CD4-positive, alpha-beta T cell (primary cell): ENCODE measurements at regions not wholly inside any gene's neighbourhood (a gene's known extent, or its start where the extent isn't known, plus 50 kb on each side); places are given as distances from the start of the nearest gene placed in this dataset.

Source experiments
- ATAC-seq: fragments of 200-7000 bp; cut with Tn5 transposase; one replicate; pipeline ENCODE4 v1.10.0; 2022; ENCODE audit warnings: mild to moderate bottlenecking; ENCODE audit not compliant: poor library complexity
- CTCF ChIA-PET: fragments of 350-600 bp; sonication (Branson Sonifier 250); formaldehyde crosslinking; loops from one replicate; lab custom pipeline; 2021; ENCODE audit warnings: antibody characterized with exemption, inconsistent platforms; lab: Charles Lee
- POLR2A ChIA-PET: fragments of 350-600 bp; sonication (Branson Sonifier 250); formaldehyde crosslinking; loops from one replicate; lab custom pipeline; 2021; ENCODE audit warnings: antibody characterized with exemption, inconsistent platforms; lab: Charles Lee
- DNase-seq, 14 experiments: peaks; one replicate each; pipeline ENCODE4 v3.0.0-alpha.2; 2013 to 2020; ENCODE audit warnings: mixed read lengths in 2 of 14
- H3K27ac ChIP-seq, 2 donors: one replicate each; pipeline versions ENCODE4 v1.5.1 to v1.7.0; 2013; ENCODE audit warnings: low read length in 2 of 2, low read depth in 1 of 2, mild to moderate bottlenecking in 1 of 2
- H3K27me3 ChIP-seq, 2 experiments: 1 replicate in 1 of 2; 2 replicates in 1 of 2; pipeline versions ENCODE4 v1.6.1 to v1.7.0; 2013; ENCODE audit warnings: low read length in 2 of 2, control low read depth in 1 of 2, mild to moderate bottlenecking in 1 of 2, moderate library complexity in 1 of 2; ENCODE audit not compliant: insufficient read depth in 2 of 2, control insufficient read depth in 1 of 2
- H3K36me3 ChIP-seq: one replicate; pipeline ENCODE4 v1.6.1; 2013; ENCODE audit warnings: low read length, control low read depth; ENCODE audit not compliant: insufficient read depth
- H3K4me1 ChIP-seq: one replicate; pipeline ENCODE4 v1.6.1; 2013; ENCODE audit warnings: low read length, control low read depth; ENCODE audit not compliant: insufficient read depth
- H3K4me3 ChIP-seq: one replicate; pipeline ENCODE4 v1.5.1; 2013; ENCODE audit warnings: mild to moderate bottlenecking, low read length, moderate library complexity
- H3K9me3 ChIP-seq, 2 experiments: 1 replicate in 1 of 2; 2 replicates in 1 of 2; pipeline versions ENCODE4 v1.6.1 to v1.7.0; 2013; ENCODE audit warnings: low read length in 2 of 2, mild to moderate bottlenecking in 2 of 2, control low read depth in 1 of 2, moderate library complexity in 1 of 2; ENCODE audit not compliant: control insufficient read depth in 1 of 2, insufficient read depth in 1 of 2
- H3K27ac Mint-ChIP-seq: one replicate; pipeline ENCODE4 v1.8.0; 2020; ENCODE audit warnings: mixed read lengths
- H3K27me3 Mint-ChIP-seq: one replicate; pipeline ENCODE4 v1.8.0; 2021; ENCODE audit warnings: mixed read lengths
- H3K36me3 Mint-ChIP-seq: one replicate; pipeline ENCODE4 v1.8.0; 2021; ENCODE audit warnings: low read depth, mixed read lengths
- H3K4me1 Mint-ChIP-seq: one replicate; pipeline ENCODE4 v1.8.0; 2021; ENCODE audit warnings: low read depth, mixed read lengths
- H3K4me3 Mint-ChIP-seq: one replicate; pipeline ENCODE4 v1.8.0; 2020; ENCODE audit warnings: mild to moderate bottlenecking, mixed read lengths
- H3K9me3 Mint-ChIP-seq: one replicate; pipeline ENCODE4 v1.8.0; 2020; ENCODE audit warnings: mixed read lengths
- intact Hi-C, 2 experiments: fragments of 100-400 bp; cut with DNase I in 1 of 2; cut with micrococcal nuclease in 1 of 2; formaldehyde crosslinking; loops; one replicate each; pipeline versions ENCODE4 v1.15.1 to v1.9.0; 2023 to 2025; cut with DNase I, micrococcal nuclease
- TF ChIP-seq, protein P1 (sequence below): fragments of 200-600 bp; IDR thresholded peaks from one replicate; pipeline ENCODE4 v1.8.0; 2022; ENCODE audit warnings: antibody characterized with exemption, mild to moderate bottlenecking

DNA sequence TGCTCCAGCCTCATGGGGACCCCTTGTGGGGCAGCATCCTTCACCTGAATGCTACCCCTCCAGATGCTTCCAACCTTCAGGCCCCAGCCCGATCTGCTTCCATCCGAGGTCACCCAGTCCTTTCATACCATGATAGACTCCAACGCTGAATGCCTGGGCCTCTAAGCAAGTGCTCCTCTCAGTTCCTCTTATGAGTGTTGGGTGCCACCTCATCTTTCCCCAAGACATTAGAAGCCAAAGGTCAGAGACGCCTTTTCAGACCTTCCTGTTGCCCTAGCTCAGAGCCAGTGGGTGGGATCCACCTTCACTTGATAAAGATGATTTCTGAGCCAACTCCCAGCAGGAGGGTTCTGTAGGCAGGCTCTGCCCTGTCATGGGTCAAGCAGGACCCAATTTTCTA lies 174.5 kb upstream of the MGAT5 start:
- no peaks in the 10 kb centered on the region for H3K4me1 ChIP-seq
- no peak for ATAC-seq
- no peak overlapping the region for H3K4me3 ChIP-seq
- H3K9me3 ChIP-seq = peaks cover 0 to 7% of the 10 kb centered on the region in 2 experiments
- Mint-ChIP-seq H3K27ac (no peak overlapping the region), H3K27me3 (peaks cover 13% of the 10 kb centered on the region), H3K36me3 (no peaks in the 10 kb centered on the region), H3K4me1 (no peaks in the 10 kb centered on the region), H3K9me3 (no peaks in the 10 kb centered on the region), H3K4me3 (no peak overlapping the region)
- no peak for DNase-seq
- intact Hi-C loops = no loop called here
- peaks cover 0 to 3% of the 10 kb centered on the region in 2 experiments for H3K27me3 ChIP-seq
- no peaks in the 10 kb centered on the region for H3K36me3 ChIP-seq
- POLR2A ChIA-PET = interaction anchor here (0.6 kb wide), 1 partner anchor 9 kb away, joined by 3 read pairs; no protein-coding TSS in a partner anchor
- CTCF ChIA-PET = no interaction called here
- H3K27ac ChIP-seq = no peak overlapping the region
- TF ChIP-seq, protein P1, sequence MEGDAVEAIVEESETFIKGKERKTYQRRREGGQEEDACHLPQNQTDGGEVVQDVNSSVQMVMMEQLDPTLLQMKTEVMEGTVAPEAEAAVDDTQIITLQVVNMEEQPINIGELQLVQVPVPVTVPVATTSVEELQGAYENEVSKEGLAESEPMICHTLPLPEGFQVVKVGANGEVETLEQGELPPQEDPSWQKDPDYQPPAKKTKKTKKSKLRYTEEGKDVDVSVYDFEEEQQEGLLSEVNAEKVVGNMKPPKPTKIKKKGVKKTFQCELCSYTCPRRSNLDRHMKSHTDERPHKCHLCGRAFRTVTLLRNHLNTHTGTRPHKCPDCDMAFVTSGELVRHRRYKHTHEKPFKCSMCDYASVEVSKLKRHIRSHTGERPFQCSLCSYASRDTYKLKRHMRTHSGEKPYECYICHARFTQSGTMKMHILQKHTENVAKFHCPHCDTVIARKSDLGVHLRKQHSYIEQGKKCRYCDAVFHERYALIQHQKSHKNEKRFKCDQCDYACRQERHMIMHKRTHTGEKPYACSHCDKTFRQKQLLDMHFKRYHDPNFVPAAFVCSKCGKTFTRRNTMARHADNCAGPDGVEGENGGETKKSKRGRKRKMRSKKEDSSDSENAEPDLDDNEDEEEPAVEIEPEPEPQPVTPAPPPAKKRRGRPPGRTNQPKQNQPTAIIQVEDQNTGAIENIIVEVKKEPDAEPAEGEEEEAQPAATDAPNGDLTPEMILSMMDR = no peak

DNA sequence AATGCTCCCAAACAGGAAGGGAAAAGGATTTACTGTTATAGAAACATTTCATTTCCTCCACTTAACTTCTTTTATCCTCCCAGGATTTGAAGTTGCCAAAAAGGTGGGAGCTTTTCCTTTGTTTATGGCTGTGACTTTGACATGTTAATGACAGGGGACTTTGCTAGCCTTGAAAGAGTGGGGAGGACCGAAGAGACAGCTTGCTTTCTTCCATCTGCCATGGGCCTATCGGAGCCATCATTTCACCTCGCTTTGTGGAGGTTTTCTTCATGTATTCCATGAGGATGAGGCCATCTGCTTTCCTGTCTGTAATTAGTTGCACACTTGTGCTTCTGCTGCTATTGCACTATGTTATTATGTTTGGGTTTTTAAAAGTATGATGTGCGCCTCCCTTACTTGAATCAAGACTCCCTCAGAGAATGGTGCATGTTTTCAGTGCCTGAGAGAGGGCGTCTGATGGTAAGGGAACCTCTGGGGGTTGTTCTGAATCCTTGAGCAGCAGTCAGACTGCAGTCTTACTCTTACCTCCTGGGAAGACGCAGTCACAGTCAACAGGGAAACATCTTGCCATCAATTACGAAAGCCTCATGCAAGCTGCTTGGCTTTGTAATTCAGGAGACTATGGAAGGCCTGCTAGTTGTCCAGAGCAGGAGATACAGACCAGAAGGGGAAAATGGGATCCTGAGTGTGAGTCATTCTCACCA lies 173.3 kb upstream of the MGAT5 start:
- Mint-ChIP-seq H3K36me3 (no peaks in the 10 kb centered on the region), H3K9me3 (no peaks in the 10 kb centered on the region), H3K27ac (no peak overlapping the region), H3K4me1 (no peaks in the 10 kb centered on the region), H3K4me3 (no peak overlapping the region), H3K27me3 (peaks cover 9% of the 10 kb centered on the region)
- H3K4me3 ChIP-seq = no peak overlapping the region
- H3K27ac ChIP-seq = no peak overlapping the region
- no peaks in the 10 kb centered on the region for H3K4me1 ChIP-seq
- no peak for DNase-seq
- ChIA-PET POLR2A (no interaction called here), CTCF (no interaction called here)
- ATAC-seq = no peak
- peaks cover 0 to 3% of the 10 kb centered on the region in 2 experiments for H3K27me3 ChIP-seq
- peaks cover 0 to 7% of the 10 kb centered on the region in 2 experiments for H3K9me3 ChIP-seq
- TF ChIP-seq, protein P1 = no peak
- H3K36me3 ChIP-seq = no peaks in the 10 kb centered on the region
- intact Hi-C loops = no loop called here

DNA sequence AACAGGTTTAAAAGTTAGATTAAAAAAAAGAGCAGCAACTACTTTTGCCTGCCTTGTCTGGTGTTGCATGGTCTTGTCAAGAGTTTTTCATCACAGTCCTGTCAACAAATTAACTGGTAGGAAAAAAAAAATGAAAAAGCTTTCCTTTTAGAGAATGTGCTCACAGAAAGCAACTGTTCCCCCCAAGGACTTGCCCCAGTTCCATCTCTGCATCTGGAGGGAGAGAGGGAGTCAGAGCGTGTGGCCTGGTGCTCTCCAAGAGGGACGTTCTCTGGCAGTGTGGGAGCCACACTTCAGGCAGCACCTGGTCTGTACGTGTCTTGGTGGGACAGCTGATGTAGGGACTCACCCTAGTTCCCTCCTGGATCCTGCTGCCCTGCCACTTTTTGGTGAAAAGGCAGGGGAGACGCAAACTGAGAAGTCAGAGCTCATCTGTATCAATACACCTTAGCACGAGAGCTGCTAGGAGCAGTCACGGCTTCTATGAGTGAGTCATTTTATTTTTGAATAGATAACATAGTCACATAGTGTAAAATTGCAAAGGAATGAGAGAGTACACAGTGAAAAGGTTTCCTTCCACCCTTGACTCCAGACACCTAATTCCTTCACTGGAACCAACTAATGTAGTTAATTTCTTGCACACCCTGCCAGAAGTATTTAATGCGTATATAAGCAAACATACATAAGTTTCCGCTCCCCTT lies 172.5 kb upstream of the MGAT5 start:
- Mint-ChIP-seq H3K9me3 (no peaks in the 10 kb centered on the region), H3K4me1 (no peaks in the 10 kb centered on the region), H3K36me3 (no peaks in the 10 kb centered on the region), H3K27ac (no peak overlapping the region), H3K4me3 (no peak overlapping the region), H3K27me3 (peaks cover 6% of the 10 kb centered on the region)
- CTCF ChIA-PET = no interaction called here
- intact Hi-C loops = no loop called here
- Histone ChIP-seq H3K27ac (no peak overlapping the region), H3K36me3 (no peaks in the 10 kb centered on the region), H3K9me3 (peaks cover 0 to 3% of the 10 kb centered on the region in 2 experiments), H3K27me3 (peaks cover 0 to 3% of the 10 kb centered on the region in 2 experiments), H3K4me1 (no peaks in the 10 kb centered on the region), H3K4me3 (no peak overlapping the region)
- DNase-seq (no peak), ATAC-seq (no peak)
- POLR2A ChIA-PET = no interaction called here
- TF ChIP-seq, protein P1 = no peak
